GM21737 (cell line): ENCODE measurements at regions not wholly inside any gene's neighbourhood (a gene's known extent, or its start where the extent isn't known, plus 50 kb on each side); places are given as distances from the start of the nearest gene placed in this dataset.

Source experiments
- ATAC-seq: cut with Tn5 transposase; IDR thresholded peaks from one replicate; pipeline ENCODE4 v1.9.1; 2021; ENCODE audit warnings: mild to moderate bottlenecking, moderate library complexity; ENCODE audit not compliant: unreplicated experiment

GRCh38 chr7:67955061-67955460 is 958.4 kb downstream of the TYW1 start:
- ATAC-seq = no peak

DNA sequence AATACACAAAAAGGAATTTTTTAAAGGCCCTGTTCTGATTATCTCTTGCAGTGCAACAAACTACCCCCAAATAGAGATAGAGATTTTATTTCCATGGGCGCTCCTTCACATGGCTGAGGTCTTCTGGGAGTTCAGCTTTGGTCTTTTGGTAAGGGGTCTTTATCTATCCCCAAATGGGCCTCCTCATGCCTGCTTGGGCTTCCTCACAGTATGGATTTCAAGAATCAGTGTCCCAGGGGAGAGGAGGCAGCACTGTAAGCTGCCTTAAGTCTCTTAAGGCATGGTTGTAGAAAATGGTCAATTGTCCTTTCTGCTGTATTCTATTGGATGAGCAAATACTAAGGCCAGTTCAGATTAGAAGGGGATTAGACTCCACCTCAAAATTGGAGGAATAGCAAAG is 966.2 kb downstream of the TYW1 start:
- no peak for ATAC-seq

- ATAC-seq = no peak
Observed at GRCh38 chr7:67976490-67976889, 979.9 kb downstream of the TYW1 start.

DNA sequence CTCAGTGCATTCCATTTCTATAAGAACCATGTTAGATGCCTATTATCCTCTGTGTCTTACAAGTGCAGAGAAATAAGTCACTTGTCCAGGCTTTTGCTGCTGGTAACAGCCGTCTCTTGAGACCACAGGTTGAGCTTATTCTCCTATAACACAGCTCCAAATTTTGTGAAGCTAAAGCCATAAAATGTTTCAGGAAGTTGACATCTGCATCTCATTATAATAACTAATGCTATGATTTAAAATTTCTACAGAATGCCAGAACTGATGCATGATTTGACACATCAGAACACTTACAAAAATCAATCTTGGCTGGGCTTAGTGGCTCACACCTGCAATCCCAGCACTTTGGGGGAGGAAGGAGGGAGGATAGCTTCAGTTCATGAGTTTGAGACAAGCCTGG is 986.9 kb downstream of the TYW1 start:
- ATAC-seq = no peak

DNA sequence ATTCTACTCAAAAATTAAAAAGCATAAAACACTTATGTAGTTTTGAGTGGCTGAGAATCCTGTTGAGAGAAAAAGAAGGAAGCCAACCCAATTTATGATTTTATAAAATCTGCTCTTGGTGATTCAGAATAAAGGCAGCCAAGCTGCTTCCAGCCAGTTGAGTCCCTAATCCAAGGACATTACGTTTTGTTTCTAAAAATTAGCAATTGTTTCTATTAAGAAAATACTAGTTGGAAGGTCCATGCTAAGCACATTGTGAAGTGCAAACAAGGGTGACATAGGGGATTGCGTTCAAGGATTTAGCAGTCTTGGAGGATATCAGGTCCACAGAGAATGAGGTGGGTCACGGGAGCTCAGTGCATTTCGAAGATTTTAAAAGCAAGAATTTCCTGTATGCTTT is 987.7 kb downstream of the TYW1 start:
- ATAC-seq = no peak

DNA sequence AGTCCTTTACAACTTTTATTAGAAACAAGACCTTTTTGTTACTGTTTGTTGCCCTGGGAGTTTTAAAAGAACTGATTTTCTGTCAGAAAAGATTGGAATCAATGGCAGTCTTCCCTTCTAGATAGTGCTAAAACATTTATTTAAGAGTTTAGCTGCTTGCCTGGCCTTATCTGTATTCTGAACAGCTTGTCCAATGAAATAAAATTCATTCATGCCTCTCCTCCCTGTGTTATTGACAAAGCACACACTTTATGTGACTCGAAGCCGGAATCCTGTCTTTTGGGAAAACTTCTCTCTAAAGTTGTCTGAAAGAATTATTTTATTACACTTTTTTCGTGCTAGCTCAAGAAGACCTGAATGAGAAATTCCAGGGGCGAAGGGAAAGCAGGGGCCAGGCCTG is 992.5 kb downstream of the TYW1 start:
- no peak for ATAC-seq

GRCh38 chr7:67990003-67990402 is 993.4 kb downstream of the TYW1 start:
- no peak for ATAC-seq

GRCh38 chr7:67990716-67991115 is 994.1 kb downstream of the TYW1 start:
- ATAC-seq = no peak

DNA sequence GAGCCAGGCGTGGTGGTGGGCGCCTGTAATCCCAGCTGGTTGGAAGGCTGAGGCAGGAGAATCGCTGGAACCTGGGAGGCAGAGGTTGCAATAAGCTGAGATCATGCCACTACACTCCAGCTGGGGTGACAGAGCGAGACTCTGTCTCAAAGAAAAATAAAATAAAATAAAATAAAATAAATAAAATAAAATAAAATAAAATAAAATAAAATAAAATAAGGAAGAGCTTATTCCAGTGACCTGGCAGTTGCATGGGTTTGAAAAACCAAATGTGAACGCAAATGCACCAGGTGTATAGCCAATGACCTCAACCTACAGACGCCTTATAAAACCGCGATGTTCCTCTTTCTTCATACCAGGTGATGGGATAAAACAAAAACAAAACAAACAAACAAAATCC is 995.7 kb downstream of the TYW1 start:
- no peak for ATAC-seq

GRCh38 chr7:68005992-68006391 is 1009.4 kb downstream of the TYW1 start:
- no peak for ATAC-seq

DNA sequence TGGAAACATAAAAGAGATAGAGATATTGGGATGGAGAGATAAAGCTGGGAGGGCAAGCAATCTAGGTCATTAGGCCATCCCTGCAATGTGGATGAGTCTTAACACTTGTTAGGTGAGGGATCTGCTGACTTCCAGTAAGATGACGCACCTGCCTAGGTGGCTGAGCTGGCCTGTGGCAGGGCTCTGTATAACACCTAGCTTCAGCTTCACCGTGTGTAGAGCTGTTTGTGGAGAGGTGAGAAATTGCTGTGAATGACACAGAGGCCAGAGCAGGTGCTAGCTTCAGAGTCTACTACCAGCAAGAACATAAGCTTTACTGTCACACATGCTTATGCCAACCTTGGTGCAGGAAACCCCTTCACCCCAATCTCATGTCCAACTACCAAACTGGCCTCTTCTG is 1010.0 kb downstream of the TYW1 start:
- ATAC-seq = no peak

DNA sequence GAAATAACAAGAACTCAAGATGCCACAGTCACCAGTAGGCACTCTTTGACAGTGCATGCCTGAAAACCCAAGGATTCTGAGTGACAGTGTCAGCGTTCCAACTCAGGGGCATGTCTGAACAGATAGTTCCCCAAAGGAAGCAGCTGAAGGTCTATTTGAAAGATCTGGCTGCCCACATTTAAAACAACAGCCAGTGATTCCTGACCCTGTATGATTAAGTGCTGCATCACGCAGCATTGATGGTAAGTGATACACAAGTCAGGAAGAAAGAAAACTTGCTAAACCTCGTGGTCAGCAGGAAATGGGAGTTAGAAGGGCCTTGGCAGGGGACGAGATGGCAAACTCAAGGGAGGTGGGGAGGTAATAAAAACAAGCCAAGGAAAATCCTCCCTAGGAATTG is 1013.1 kb downstream of the TYW1 start:
- ATAC-seq = no peak

DNA sequence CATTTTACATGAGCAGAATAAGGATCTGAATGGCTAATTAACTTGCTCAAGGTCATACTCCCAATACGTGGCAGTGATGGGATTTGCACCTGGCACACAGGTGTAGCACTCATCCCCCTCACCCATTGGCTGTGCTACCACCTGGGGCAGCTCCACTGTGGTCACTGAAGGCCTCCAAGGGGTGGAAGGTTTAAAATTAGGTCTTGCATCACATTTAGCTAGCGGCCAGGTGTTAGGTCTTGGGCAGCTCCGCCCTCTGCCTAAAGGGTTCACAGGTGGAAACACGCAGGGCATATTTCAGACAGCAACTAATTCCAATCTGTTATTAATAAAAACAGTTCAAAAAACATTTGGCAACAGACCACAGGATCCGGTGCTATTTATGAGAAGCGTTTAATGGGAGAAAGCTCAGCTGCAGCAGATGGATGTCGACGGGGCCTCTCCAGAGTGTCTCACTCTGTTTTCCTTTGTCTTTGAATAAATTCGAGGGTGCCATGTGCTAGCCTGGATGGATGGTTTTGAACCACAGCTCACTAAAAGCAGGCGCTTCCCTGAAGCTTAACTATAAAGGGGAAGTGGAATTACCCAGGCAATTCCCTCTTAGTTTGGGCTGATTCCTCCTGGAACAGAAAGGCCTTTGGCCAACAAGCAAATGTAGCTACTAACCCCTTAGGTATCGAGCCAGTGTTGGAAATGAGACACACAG is 1017.6 kb downstream of the TYW1 start:
- ATAC-seq = no peak

- no peak for ATAC-seq
Observed at GRCh38 chr7:68015122-68015977, 1018.7 kb downstream of the TYW1 start.

GRCh38 chr7:68015978-68016532 is 1019.4 kb downstream of the TYW1 start:
- no peak for ATAC-seq

DNA sequence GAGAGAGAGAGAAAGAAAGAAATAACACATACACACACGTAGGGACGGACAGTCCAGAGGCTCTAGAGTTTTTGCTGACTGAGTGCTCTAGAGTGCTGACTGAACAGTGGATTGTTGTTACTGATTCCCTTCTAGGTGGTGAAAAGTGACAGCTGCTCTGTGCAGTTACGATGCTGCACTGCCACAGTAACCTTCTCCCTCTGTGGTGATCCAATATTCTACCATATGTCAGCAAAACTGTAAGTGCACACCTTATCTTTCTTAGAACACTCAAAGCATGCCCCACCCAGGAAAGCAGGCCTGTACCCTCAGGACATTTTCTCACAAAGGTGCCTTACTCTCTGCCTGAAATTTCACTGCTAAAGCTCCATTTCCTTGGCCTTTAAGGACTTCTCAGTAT is 1023.5 kb downstream of the TYW1 start:
- ATAC-seq = no peak

GRCh38 chr7:68025369-68025768 is 1028.7 kb downstream of the TYW1 start:
- no peak for ATAC-seq

DNA sequence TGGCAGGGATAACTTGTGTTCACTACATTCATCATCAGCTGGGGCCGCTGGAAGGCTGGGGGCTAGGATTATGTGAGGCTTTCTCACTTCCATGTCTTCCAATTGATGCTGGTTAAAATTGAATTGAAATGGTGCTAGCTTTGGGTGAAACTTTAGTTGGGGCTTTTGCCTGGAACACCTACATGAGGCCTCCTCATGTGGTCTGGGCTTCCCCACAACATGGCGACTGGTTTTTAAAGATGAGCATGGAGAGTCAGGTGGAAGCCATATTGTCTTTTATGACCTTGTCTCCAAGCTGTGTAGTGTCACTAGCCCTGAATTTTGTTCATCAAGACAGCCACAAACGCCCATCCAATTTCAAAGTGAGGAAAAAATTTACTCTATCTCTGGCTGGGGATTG is 1033.9 kb downstream of the TYW1 start:
- no peak for ATAC-seq

GRCh38 chr7:68031180-68031943 is 1034.7 kb downstream of the TYW1 start:
- ATAC-seq = no peak

DNA sequence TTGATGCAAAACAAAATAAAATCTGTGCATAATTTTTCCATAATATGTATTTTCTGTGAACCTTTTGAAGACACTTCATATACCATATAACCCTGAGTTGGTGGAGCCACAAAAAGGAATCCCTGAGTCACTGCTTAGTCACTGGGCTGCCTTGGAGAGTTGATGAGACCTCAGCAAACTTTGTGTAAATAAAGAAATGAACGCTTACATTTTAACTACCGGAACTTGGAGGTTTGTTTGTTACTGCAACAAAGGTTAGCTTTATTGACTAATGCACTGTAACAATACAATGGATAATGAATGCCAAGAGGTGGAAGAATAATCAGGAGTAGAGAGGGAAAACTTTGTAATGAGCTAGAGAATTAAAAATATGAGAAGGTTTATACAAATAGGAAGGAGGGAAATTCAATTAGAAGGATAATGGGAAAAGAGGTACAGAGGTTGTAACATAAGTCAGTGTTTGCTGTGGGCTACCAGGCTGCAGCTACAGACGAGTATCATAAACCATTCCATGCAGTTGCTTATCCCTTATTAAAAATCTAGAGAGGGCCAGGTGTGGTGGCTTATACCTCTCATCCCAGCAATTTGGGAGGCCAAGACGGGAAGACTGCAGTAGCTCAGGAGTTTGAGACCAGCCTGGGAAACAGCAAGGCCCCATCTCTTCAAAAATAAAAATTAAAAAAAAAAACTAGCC is 1042.1 kb downstream of the TYW1 start:
- no peak for ATAC-seq

DNA sequence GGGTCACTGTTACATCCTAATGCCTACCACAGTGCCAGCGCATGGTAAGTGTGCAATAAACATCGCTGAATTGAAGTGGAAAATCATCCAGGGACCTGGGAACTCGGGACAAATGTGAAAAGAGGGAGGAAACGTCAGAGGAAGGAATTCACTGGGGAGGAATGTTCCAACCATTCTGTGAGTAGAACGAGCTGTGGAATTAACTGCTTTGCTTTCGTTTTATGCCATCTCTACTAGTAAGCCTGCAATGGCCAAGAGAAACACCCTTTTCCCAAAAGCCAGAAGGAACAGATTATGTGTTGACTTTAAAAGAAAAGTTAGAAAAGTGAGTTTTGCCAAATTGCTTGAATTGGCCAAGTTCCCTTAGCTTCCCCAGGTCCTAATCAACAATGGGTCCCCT is 1044.9 kb downstream of the TYW1 start:
- no peak for ATAC-seq
